Endometrium (tissue), 2 donors: ENCODE measurements at regions not wholly inside any gene's neighbourhood (a gene's known extent, or its start where the extent isn't known, plus 50 kb on each side); places are given as distances from the start of the nearest gene placed in this dataset.

Source experiments
- FAIRE-seq: peaks from 2 replicates; lab custom pipeline; 2012; peaks lifted over from hg19 to GRCh38; lab: Jason Lieb, UNC
- donor health status: control.
- donor health status: control.

DNA sequence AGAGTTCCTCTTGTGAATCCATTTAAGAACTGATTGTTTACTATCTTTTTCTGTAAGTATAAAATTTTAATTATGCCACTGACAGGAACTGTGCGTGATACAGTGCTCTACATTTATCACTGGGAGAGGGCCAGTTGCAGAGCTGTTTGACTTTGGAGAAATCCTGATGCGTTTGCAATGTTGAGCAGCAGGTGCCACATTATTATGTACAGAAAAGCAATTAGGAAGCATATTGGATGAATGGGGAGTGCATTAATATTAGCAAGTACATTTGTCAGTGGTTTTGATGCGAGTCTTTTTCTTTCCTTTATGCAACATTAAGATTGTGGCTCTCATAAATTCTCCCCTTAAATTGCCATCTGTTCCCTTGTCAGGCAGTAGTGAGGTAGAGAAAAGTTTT is 302.3 kb upstream of the FANCL start:
- FAIRE-seq, result no peak

DNA sequence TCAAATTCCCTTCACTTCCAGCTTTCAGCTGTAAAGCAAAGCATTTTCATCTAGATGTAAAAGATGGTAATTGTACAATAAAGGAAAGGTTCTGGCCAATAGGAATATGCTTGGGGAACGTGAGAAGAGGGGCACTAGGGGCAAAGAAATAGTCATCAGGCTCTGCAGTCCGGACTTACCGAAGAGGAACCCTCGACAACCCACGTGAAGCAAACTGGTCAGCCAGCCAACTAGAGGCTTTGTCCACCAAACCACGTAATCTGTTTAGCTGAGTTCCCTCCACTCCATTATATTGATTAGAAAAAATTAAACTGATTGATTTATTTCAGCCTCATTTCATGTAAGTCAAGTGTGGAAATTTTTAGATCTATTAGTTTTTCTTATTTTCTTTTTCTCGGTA is 300.4 kb upstream of the FANCL start:
- FAIRE-seq, result no peak

DNA sequence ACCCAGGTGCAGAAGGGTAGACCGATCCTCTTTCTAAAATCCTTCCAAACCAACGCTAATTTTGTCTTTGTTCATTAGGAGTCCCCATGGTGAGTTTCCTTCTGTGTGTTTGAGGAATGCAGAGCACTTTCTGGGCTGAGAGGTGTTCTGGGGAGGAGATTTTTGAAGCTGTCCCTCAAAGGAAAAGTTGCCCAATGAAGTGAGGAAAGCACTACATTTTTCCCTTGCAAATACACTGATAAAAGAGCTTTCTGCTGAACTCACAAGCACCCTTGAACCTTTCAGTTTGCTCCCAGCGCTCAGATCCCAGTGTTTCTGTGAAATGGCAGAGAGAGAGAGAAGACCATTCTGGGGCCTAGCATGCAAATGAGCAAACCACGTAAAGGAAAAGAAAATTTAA is 299.6 kb upstream of the FANCL start:
- no peak for FAIRE-seq

DNA sequence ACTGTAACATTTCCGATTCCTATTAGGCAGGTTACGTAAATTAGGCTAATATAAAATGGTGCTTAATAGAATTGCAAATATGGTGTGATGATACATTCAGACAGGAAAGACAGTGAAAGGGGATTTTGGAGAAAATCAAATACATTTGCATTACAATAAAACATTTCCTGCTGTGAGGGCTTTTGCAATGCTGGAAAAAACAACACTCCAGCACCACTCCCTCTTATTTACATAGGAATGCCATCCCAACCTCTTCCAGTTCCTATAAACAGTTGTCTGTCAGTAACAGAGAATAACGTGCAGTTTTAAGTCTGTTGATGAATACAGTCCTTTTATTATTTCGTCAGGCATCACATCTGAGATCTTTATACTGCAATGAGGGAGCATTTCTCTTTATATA is 298.8 kb upstream of the FANCL start:
- no peak for FAIRE-seq

DNA sequence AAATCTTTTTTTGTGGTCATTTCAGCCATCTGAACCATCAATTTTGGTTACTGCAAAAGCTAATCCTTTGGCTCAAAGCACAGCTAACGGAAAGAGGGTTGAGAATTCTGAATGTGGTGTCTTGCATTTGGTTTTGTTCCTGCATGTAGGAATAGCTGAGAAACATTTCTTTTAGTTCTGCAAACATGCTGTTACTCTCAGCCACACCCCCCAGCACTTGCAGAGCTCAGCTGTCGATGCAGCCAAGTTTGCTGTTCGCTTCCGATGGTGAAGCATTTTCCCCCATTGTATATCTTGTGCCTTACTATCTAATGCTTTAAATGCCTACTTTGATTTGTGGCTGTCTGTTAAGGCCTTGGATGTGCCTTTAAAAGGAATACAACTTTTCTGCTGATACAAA is 294.9 kb upstream of the FANCL start:
- no peak for FAIRE-seq

DNA sequence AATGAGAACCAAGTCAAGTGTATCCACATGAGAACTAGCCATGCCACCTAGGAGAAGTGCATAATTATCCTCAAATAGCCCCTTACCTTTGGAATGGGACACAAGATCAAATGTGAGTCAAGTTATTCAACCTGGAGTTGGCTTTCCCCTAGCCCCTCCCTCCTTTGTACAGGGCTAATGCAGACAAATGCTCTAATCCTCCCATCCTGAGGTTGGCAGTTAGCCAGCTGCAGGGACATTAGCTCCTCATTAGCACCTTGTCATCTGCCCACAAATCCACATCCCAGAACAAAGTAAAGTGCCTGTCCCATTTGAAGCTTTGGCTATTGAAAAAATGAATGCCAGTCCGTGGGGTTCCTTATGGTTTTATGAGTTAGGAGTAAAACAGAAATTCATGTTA is 294.1 kb upstream of the FANCL start:
- no peak for FAIRE-seq

DNA sequence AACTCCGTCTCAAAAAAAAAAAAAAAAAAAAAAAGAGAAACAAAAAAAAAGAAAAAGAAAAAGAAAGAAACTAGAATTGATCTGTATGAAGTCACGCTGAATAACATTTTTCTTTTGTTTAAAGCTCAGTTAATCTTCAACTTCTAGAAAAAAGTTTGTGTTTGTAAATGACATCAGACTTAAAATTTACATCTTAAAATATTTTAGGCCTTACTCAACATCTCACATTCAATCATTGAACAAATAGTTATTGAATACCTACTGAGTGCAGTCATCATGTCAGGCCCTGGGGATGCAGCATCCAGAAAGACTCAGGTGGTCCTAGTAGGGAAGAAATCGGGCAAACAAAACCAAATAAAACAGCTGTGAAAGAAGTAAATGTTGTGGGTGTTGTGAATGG is 292.3 kb upstream of the FANCL start:
- no peak for FAIRE-seq

DNA sequence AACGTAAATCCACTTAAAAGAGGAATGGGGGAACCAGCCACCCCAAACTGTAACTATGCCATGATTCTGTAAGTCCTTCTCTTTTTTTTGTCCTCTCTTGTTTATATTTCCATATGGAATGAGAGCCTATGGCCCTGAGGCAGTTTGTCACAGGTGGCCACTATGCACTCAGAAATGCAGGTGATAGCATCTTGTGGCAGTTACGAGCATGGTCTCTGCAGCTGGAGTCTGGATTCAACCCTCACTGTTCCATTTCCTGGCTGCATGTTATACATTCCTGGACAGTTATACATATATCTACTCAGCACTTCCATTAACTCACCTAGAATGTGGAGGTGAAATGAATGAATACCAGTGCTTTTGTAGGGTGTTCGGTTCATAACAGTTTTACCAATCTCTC is 291.5 kb upstream of the FANCL start:
- FAIRE-seq, result no peak

DNA sequence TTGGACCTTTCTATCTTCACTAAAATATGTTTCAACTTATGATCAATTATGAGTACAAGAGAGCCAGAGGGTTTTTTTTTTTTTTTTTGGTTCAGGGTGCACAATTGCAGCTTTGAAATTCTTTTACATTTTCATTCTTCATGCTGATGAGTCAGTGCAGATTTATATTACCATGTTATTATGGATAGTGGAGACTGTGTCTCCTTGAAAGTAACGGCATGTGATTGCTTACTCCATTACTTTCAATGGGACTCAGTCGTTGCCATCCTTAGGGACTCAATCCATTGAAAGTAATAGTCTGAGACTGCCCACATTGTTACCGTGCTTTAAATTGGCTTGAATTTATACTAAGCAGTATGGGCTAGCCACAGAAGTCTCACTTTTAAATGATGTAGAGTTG is 286.5 kb upstream of the FANCL start:
- FAIRE-seq, result no peak

DNA sequence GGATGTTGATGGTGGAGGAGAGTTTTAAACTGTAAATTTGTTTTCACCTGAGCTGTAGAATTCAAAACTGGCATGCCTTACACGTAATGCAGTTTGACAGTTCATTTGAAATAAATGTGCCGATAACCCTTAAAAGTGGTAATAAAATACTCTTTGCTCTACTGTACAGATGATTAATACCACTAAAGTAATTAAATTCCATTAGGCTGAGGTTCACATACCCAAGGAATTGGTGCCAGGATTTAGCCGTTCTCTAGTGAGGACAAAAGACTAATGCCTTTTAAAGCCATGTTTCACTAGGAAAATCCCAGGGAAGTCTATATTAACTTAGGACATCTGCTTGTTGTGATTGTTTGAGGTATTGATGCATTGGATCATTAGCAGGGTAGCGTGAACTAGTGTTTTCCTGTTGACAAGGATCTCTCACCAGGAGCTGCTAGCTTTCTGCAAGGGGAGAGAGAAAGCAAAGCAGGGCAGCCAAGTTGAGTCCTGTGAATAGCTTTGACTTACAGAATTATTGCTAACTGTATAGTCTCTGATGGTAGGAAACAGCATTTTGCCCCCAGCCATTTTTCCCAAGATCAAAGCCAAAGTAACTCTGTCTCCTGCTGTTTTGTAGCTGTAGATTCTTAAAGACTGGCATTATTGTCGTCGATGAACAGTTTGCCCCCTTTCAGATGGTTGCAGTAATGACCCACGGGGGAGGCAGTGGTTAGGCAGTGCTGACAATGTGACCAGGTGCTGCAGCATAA is 280.9 kb upstream of the FANCL start:
- FAIRE-seq, result no peak

DNA sequence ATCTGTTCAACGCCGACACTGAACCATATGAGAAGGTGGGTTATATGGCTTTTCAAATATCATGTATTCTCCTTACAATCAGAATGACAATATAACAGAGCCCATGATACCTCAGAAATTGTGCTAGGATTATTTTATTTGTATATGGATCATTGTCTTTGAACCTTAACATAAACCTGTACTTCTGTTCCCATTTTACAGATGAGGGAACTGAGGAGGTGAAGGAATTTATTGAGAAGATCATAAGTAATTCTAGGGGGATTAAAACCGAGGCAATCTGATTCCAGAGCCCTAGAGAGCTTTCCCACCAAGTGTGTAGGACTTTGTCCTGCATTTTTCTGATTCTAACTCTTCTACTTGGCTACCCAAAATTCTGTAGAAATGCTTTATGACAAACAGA is 279.8 kb upstream of the FANCL start:
- no peak for FAIRE-seq

DNA sequence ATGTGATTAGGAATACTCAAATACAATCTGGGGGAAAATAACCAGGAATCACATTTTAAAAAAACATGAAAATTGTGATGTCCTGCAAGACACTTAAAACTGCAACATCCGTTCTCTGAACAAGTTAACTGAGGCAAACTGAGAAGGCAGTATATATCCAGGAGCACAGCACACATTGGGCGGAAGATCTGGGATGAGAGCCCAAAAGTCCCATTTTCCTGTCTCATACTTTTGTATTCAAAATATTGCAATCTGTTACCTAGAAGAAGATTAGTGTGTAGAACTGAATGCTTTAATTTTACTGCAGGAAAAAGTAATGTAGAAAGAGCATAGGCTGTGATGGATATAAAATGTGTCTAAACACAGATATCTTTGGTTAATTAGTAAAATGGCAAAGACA is 276.8 kb upstream of the FANCL start:
- FAIRE-seq, result no peak

DNA sequence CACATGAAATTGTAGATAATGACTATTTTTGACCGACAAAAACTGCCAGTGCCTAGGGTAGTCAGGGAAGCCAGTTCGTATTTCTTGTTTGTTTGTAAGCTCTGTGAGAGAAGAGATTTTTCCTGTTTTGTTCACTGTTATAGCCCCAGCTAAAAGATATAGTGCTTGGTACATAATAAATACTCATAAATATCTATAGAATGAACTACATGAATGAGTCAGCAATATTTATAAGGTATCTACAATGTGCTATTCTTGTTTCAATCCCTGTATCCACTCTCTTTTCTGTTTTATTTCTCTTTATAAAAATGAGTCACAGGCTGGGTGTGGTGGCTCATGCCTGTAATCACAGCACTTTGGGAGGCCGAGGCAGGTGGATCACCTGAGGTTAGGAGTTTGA is 275.6 kb upstream of the FANCL start:
- FAIRE-seq, result no peak

DNA sequence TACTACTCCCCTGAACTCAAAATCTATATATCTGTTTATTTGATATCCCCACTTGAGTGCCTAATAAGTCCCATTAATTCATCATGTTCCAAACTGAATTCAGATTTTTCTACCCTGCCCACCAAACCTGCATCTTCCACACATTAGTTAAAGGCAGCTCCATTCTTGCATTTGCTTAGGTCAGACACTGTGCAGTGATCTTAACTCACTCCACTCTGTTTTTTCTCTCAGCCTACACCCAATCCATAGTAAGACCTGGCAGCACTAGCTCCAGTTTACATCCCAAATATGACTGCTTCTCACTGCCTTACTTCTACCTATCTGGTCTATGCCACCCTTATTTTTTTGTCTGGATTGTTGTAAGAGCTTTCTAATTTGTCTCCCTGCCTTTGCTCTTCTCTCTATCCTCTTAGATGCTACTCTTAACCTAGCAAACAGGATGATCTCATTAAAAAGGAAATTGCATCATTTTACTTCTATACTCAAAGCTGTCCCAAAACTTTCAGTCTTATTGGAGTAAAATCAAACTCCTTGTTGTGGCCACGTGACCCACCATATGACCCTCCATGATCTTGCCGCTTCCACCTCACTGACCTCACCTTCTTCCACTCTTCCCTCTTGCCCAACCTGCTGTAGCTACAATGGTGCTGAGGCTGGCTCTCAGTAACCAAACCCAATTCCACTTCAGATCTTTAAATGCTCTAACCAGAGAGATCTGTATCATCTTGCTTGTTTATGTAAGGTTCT is 274.9 kb upstream of the FANCL start:
- FAIRE-seq, result no peak

DNA sequence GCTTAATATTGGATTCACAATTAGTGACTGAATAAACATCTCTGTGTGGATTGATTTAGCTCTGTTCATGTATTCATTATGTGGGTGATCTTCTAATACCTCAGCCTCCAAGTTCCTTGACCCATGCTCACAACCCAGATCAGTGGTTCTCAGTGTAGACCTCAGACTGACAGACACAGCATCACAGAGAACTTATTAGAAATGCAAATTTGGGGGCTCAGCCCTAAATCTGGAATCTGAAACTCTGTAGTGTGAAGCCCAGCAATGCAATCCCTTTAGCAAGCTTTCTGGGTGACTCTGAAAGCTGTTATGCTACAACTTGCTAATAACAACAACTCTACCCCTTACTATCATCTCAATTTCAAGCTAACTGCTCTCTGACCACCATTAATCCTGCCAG is 273.1 kb upstream of the FANCL start:
- FAIRE-seq, result no peak

DNA sequence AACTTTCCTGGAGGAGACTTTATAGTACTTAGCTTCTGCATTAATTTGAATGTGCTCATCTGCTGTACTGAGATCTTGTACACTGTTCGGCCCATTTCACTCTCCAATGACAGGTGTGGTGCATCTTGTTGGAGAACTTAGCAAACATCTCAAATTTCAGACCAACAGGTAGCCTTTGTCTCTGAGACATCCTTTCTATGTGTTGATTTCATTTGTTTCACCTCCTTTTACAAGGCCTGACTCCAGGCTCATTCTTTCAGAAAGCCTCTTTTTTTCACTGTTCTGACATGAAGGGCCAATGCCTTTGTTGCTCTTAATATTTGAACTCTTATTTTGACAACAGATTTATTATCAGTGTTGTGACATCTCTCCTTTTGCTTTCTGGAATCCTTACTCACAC is 271.8 kb upstream of the FANCL start:
- no peak for FAIRE-seq

DNA sequence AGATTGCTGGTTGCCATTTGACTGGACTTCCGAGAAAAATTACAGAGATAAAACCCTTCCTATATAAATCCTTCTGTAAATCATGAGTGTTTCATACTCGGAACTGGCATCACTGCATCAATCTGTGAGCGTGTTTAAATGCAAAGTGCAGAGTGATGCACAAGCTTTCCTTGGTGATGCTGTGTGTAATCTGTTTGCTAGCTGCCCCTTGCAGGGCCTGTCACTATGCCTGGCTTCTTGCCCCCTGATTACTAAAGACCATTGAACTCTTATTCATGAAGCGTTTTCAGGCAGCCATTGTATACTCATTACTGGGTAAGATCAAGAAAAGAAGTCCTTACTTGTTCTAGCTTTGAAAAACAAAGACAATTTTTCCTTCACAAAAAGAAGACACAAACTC is 266.9 kb upstream of the FANCL start:
- no peak for FAIRE-seq

DNA sequence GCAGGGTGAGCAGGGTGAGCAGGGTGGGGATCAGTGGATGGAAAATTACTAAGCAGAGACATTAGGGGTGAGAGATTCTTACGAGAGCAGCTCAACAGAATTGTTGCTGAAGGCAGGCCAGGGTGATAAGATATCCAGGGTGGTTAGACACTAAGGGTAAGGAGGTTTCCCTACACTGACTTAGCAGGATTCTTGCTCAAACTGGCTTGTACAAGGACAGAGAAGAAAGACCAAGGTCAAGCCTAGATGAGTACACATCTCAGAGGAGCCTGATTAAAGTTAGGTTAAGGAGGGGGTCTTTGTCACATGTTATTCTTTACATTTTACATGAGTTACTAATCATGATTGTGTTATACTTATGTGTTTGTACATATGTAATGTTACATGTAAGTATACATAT is 262.8 kb upstream of the FANCL start:
- FAIRE-seq, result no peak

DNA sequence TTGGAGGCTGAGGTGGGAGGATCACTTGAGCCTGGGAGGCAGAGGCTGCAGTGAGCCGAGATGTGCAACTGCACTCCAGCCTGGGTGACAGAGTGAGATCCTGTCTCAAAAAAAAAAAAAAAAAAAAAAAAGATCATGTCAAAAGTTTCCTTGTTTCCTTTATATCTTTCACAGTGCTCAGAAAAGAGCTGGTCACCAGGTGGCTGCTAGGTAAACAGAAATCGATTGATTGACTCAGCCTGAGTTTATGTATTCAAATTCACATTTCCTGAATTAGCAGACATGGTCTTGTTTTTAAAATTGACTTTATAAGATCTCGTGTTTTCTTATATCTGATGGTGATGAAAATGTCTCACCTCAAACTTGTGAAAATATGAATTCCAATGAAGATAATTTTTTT is 261.8 kb upstream of the FANCL start:
- no peak for FAIRE-seq

DNA sequence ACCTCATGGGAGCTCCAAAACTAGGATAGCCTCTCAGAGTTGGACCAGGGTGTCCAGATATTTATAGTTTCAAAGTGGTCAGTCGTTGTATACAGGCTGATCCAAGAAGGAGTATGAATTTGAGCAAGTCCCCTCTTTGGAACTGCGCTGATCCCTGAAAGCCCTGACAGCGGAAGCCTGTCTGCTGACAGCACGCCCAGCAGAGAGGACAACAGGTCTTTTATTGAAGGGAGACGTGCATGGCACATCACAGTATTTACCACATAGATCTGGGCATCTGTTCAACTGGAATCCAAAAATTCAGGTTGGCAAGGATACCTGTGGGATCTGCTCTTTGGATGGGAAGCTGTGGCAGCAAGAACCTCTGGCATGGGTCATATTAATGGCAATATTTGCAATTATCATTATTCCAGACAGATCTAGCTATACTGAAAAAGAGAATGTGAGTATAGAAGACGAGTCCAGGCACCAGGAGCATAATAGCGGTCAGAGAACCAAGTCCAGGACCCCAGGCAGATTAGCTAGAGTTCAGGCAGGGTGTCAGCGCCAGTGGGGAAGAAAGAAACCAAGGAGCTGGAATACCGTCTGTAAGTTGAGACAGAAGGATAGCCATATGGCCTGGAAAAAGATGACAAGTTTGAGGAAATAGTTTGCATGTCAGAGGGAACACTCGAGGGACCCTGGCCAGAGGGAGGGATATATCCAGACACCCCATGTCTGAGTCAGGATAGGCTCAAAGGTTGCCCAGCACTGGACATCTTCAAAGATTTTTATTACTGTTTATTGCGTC is 260.4 kb upstream of the FANCL start:
- FAIRE-seq, result no peak

DNA sequence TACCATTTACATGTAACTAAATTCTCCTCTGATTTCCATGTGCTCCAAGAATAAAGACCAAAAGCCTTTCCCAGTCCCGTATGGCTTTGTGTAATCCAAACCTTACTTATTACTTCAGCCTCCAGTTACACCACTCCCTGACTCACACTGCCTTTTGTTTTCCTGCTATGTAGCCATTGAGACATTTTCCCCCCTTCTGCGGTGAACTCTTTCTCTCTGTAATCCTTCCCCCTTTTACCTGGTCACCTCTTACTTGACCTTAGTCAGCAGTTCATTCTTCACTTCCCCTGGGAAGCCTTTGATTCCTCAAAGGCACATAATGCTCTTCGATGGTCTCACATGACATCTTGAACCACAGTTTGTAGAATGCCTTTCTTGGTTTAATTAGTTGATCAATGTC is 256.0 kb upstream of the FANCL start:
- no peak for FAIRE-seq

DNA sequence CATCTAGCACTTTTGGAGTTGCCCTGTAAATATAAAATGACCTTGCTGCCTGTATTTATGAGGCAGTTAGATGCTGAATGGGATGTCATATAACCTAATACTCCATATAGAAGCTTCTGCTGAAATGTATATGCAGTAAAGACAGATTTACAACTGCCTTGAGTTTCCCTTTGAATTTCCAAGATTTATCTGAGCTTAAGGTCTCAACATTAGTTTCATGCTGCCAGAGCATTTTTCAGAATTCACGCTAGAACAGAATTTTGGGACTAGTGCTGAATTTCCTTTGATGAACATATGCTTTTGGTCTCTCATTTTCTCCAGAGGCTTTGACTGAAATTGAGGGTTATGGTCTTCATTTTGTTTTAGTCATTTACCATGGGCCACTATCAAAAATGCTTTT is 254.7 kb upstream of the FANCL start:
- no peak for FAIRE-seq

DNA sequence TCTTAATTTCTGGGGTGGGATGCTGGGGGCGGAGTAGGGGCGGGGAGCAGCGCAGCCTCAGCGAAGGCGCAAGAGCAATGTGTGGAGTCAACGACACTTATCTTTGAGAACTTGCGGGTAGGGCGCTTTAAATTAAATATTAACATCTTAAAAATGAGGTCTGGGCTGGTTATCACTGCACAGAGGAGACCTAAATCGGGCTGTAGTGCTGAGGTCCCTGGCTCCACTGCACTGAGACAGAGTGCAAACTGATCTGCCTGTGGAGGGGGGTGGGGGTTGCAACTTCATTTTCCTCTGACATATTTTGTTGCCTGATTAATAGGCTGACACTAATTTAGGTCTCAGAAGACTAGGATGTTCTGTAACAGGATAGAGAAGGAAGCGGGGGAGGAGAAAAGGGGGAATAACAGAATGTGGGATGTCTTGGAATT is 253.0 kb upstream of the FANCL start:
- no peak for FAIRE-seq
